ENCODE measurements at regions not wholly inside any gene's neighbourhood (a gene's known extent, or its start where the extent isn't known, plus 50 kb on each side); places are given as distances from the start of the nearest gene placed in this dataset.
A peak's percentile ranks its signal among the peaks of the same experiment; 100 is the strongest.

GRCh38 chr14:22333422-22334274 is 255.4 kb downstream of the DAD1 start:
- no peaks in the 10 kb centered on the region for H3K27me3 ChIP-seq (ENCODE audit: insufficient read depth, low read length)
- no peaks in the 10 kb centered on the region for H3K79me2 ChIP-seq (ENCODE audit: insufficient read depth, low read length)
- H3K36me3 ChIP-seq (ENCODE audit: insufficient read depth, low read length): no peaks in the 10 kb centered on the region
- no peak overlapping the region for H3K4me2 ChIP-seq (ENCODE audit: insufficient read depth, low read length)
- H3K4me1 ChIP-seq (ENCODE audit: insufficient read depth, low read length): no peaks in the 10 kb centered on the region
- no peak overlapping the region for H3K27ac ChIP-seq (ENCODE audit: low read depth, low read length)
- DNase-seq (ENCODE audit: insufficient read length, low spot score, missing footprints): peak; percentile 49
- no peak for TF ChIP-seq CTCF (IDR thresholded peaks at IDR 0.05; ENCODE audit: extremely low read depth, low read depth, low read length)
- peaks cover 6% of the 10 kb centered on the region for H3K9me3 ChIP-seq (ENCODE audit: low read depth, low read length)
- H4K20me1 ChIP-seq (ENCODE audit: insufficient read depth, low read length): no peaks in the 10 kb centered on the region
- H2AFZ ChIP-seq (ENCODE audit: low read length): no peak overlapping the region
- no peak overlapping the region for H3K4me3 ChIP-seq (ENCODE audit: insufficient read depth, low read length)

- H3K4me2 ChIP-seq (ENCODE audit: insufficient read depth, low read length): no peak overlapping the region
- H3K4me1 ChIP-seq (ENCODE audit: insufficient read depth, low read length): no peaks in the 10 kb centered on the region
- H3K9me3 ChIP-seq (ENCODE audit: low read depth, low read length): peaks cover 8% of the 10 kb centered on the region
- DNase-seq (ENCODE audit: insufficient read length, low spot score, missing footprints): no peak
- H3K27me3 ChIP-seq (ENCODE audit: insufficient read depth, low read length): no peaks in the 10 kb centered on the region
- no peak overlapping the region for H2AFZ ChIP-seq (ENCODE audit: low read length)
- H3K4me3 ChIP-seq (ENCODE audit: insufficient read depth, low read length): no peak overlapping the region
- no peak for TF ChIP-seq CTCF (IDR thresholded peaks at IDR 0.05; ENCODE audit: extremely low read depth, low read depth, low read length)
- no peaks in the 10 kb centered on the region for H3K36me3 ChIP-seq (ENCODE audit: insufficient read depth, low read length)
- H4K20me1 ChIP-seq (ENCODE audit: insufficient read depth, low read length): no peaks in the 10 kb centered on the region
- H3K79me2 ChIP-seq (ENCODE audit: insufficient read depth, low read length): no peaks in the 10 kb centered on the region
- H3K27ac ChIP-seq (ENCODE audit: low read depth, low read length): no peak overlapping the region
These were observed 256.2 kb downstream of the DAD1 start for GRCh38 chr14:22332686-22333421.

- no peak for DNase-seq (ENCODE audit: insufficient read length, low spot score, missing footprints)
- no peaks in the 10 kb centered on the region for H4K20me1 ChIP-seq (ENCODE audit: insufficient read depth, low read length)
These were observed 259.7 kb downstream of the DAD1 start for GRCh38 chr14:22329371-22329770.

More at GRCh38 chr14:22329371-22329770, 259.7 kb downstream of the DAD1 start:
- no peak overlapping the region for H3K4me2 ChIP-seq (ENCODE audit: insufficient read depth, low read length)
- no peaks in the 10 kb centered on the region for H3K4me1 ChIP-seq (ENCODE audit: insufficient read depth, low read length)
- H3K79me2 ChIP-seq (ENCODE audit: insufficient read depth, low read length): no peaks in the 10 kb centered on the region
- H2AFZ ChIP-seq (ENCODE audit: low read length): no peak overlapping the region
- H3K27ac ChIP-seq (ENCODE audit: low read depth, low read length): no peak overlapping the region
- no peak for TF ChIP-seq CTCF (IDR thresholded peaks at IDR 0.05; ENCODE audit: extremely low read depth, low read depth, low read length)
- no peaks in the 10 kb centered on the region for H3K36me3 ChIP-seq (ENCODE audit: insufficient read depth, low read length)
- peaks cover 8% of the 10 kb centered on the region for H3K9me3 ChIP-seq (ENCODE audit: low read depth, low read length)
- H3K4me3 ChIP-seq (ENCODE audit: insufficient read depth, low read length): no peak overlapping the region
- no peaks in the 10 kb centered on the region for H3K27me3 ChIP-seq (ENCODE audit: insufficient read depth, low read length)

Data from osteoblast (primary cell).